NCI-H226 (cell line): ENCODE measurements at regions not wholly inside any gene's neighbourhood (a gene's known extent, or its start where the extent isn't known, plus 50 kb on each side); places are given as distances from the start of the nearest gene placed in this dataset.

Experiments used
- DNase-seq: peaks from one replicate; pipeline ENCODE4 v3.0.0-alpha.2; 2015

GRCh38 chr10:21249435-21249834 lies 276.0 kb downstream of the SKIDA1 start:
- DNase-seq, result no peak

GRCh38 chr10:21247592-21247991 lies 277.9 kb downstream of the SKIDA1 start:
- no peak for DNase-seq

GRCh38 chr10:21246178-21246577 lies 279.3 kb downstream of the SKIDA1 start:
- no peak for DNase-seq

- no peak for DNase-seq
Measured at GRCh38 chr10:21243748-21244257, 281.7 kb downstream of the SKIDA1 start.

GRCh38 chr10:21242915-21243314 lies 282.6 kb downstream of the SKIDA1 start:
- no peak for DNase-seq

- DNase-seq, result no peak
Measured at GRCh38 chr10:21238717-21239116, 286.8 kb downstream of the SKIDA1 start.

GRCh38 chr10:21238044-21238443 lies 287.4 kb downstream of the SKIDA1 start:
- no peak for DNase-seq

GRCh38 chr10:21234761-21235160 lies 290.7 kb downstream of the SKIDA1 start:
- no peak for DNase-seq

- no peak for DNase-seq
Measured at GRCh38 chr10:21230219-21230618, 295.3 kb downstream of the SKIDA1 start.

GRCh38 chr10:21217748-21218367 lies 307.6 kb downstream of the SKIDA1 start:
- no peak for DNase-seq

- no peak for DNase-seq
Measured at GRCh38 chr10:21217107-21217506, 308.4 kb downstream of the SKIDA1 start.

- DNase-seq, result no peak
Measured at GRCh38 chr10:21214329-21214728, 311.2 kb downstream of the SKIDA1 start.

GRCh38 chr10:21213381-21213780 lies 312.1 kb downstream of the SKIDA1 start:
- no peak for DNase-seq

- peak; percentile 79 for DNase-seq
Measured at GRCh38 chr10:21212912-21213311, 312.6 kb downstream of the SKIDA1 start.

GRCh38 chr10:21212348-21212747 lies 313.1 kb downstream of the SKIDA1 start:
- DNase-seq, result no peak

GRCh38 chr10:21209495-21209894 lies 312.4 kb upstream of the NEBL start:
- no peak for DNase-seq

- DNase-seq, result peak; percentile 50
Measured at GRCh38 chr10:21208666-21209316, 311.7 kb upstream of the NEBL start.

GRCh38 chr10:21207852-21208646 lies 310.9 kb upstream of the NEBL start:
- no peak for DNase-seq

GRCh38 chr10:21205328-21205727 lies 308.2 kb upstream of the NEBL start:
- no peak for DNase-seq

- no peak for DNase-seq
Measured at GRCh38 chr10:21203473-21204107, 306.5 kb upstream of the NEBL start.

GRCh38 chr10:21202776-21203462 lies 305.8 kb upstream of the NEBL start:
- DNase-seq, result no peak

- no peak for DNase-seq
Measured at GRCh38 chr10:21199501-21199900, 302.4 kb upstream of the NEBL start.

- no peak for DNase-seq
Measured at GRCh38 chr10:21197838-21198237, 300.7 kb upstream of the NEBL start.
